HEK293T (cell line): ENCODE measurements at regions not wholly inside any gene's neighbourhood (a gene's known extent, or its start where the extent isn't known, plus 50 kb on each side); places are given as distances from the start of the nearest gene placed in this dataset.

Source experiments
- ARNT ChIP-seq: fragments of 450-650 bp; IDR thresholded peaks from 2 replicates; pipeline ENCODE4 v1.6.1; 2017; ENCODE audit warnings: mild to moderate bottlenecking
- BHLHE40 ChIP-seq: fragments of 450-650 bp; IDR thresholded peaks from 2 replicates; pipeline ENCODE4 v1.6.1; 2016; ENCODE audit warnings: mild to moderate bottlenecking, moderate library complexity, borderline replicate concordance
- ELF4 ChIP-seq: fragments of 450-650 bp; IDR thresholded peaks from 2 replicates; pipeline ENCODE4 v1.6.1; 2017; ENCODE audit warnings: antibody characterized with exemption
- FOXK2 ChIP-seq: fragments of 450-650 bp; IDR thresholded peaks from 2 replicates; pipeline ENCODE4 v1.6.1; 2016; ENCODE audit warnings: mild to moderate bottlenecking
- FOXM1 ChIP-seq: fragments of 450-650 bp; IDR thresholded peaks from 2 replicates; pipeline ENCODE4 v1.6.1; 2017; ENCODE audit warnings: mild to moderate bottlenecking, borderline replicate concordance
- SP1 ChIP-seq: fragments of 450-650 bp; IDR thresholded peaks from 2 replicates; pipeline ENCODE4 v1.6.1; 2017
- SUZ12 ChIP-seq: fragments of 450-650 bp; IDR thresholded peaks from 2 replicates; pipeline ENCODE4 v1.6.1; 2016; ENCODE audit warnings: mild to moderate bottlenecking
- TARDBP ChIP-seq: fragments of 450-650 bp; IDR thresholded peaks from 2 replicates; pipeline ENCODE4 v1.6.1; 2016

GRCh38 chr9:18136354-18136994 lies 337.5 kb upstream of the ADAMTSL1 start:
- TF ChIP-seq FOXK2 = no peak
- no peak for TF ChIP-seq BHLHE40
- no peak for TF ChIP-seq SP1
- TF ChIP-seq FOXM1 = no peak
- TF ChIP-seq ARNT = no peak
- TF ChIP-seq ELF4 = no peak
- no peak for TF ChIP-seq TARDBP
- TF ChIP-seq SUZ12 = no peak
